Left ventricle myocardium inferior (tissue), 1 donor: ENCODE measurements at regions not wholly inside any gene's neighbourhood (a gene's known extent, or its start where the extent isn't known, plus 50 kb on each side); places are given as distances from the start of the nearest gene placed in this dataset.
"Not testable (repeated sequence)": the region's sequence is repeated elsewhere in the genome, so short reads cannot be mapped to it uniquely, and the experiment has no call there.

Experiments used
- DNase-seq: peaks from one replicate; pipeline ENCODE4 v3.0.0-alpha.2; 2020
- H3K27ac ChIP-seq: fragments of 200-600 bp; replicated peaks from 2 replicates; pipeline ENCODE4 v1.8.0; 2021
- H3K27me3 ChIP-seq: fragments of 200-600 bp; 2 replicates; pipeline ENCODE4 v1.8.0; 2021; ENCODE audit warnings: low read depth
- H3K36me3 ChIP-seq: fragments of 200-600 bp; 2 replicates; pipeline ENCODE4 v1.8.0; 2021
- H3K4me1 ChIP-seq: fragments of 200-600 bp; 2 replicates; pipeline ENCODE4 v1.8.0; 2021
- H3K4me3 ChIP-seq: fragments of 200-600 bp; 2 replicates; pipeline ENCODE4 v1.8.0; 2021; ENCODE audit warnings: mild to moderate bottlenecking, moderate library complexity
- H3K9me3 ChIP-seq: fragments of 200-600 bp; replicated peaks from 2 replicates; pipeline ENCODE4 v1.8.0; 2021
- CTCF ChIP-seq: fragments of 200-600 bp; IDR thresholded peaks from 2 replicates; pipeline ENCODE4 v1.8.0; 2021; ENCODE audit warnings: antibody characterized with exemption, mild to moderate bottlenecking, borderline replicate concordance
- intact Hi-C: fragments of 100-400 bp; cut with micrococcal nuclease; formaldehyde crosslinking; loops from one replicate; pipeline ENCODE4 v1.11.0; 2022
- donor health status: DM: no; HTN: yes; CAD: no; lungs with severe emphysema.

DNA sequence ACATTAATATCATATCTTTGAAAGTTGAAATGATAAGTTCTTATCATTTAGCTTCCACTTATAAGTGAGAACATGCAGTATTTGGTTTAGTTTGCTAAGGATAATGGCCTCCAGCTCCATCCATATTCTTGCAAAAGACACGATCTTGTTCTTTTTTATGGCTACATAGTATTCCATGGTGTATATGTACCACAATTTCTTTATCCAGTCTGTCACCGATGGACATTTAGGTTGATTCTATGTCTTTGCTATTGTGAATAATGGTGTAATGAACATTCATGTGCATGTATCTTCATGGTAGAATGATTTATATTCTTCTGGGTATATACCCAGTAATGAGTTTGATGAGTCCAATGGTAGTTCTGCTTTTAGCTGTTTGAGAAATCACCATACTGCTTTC lies 135.0 kb upstream of the PRR16 start:
- TF ChIP-seq CTCF, result no peak
- no peaks in the 10 kb centered on the region for H3K36me3 ChIP-seq
- intact Hi-C loops, result no loop called here
- peaks cover 14% of the 10 kb centered on the region for H3K9me3 ChIP-seq
- no peak overlapping the region for H3K4me3 ChIP-seq
- no peaks in the 10 kb centered on the region for H3K27me3 ChIP-seq
- no peak overlapping the region for H3K27ac ChIP-seq
- no peak for DNase-seq
- no peaks in the 10 kb centered on the region for H3K4me1 ChIP-seq

- no peaks in the 10 kb centered on the region for H3K36me3 ChIP-seq
- no peaks in the 10 kb centered on the region for H3K27me3 ChIP-seq
- intact Hi-C loops, result no loop called here
- TF ChIP-seq CTCF, result no peak
- DNase-seq, result no peak
- H3K9me3 ChIP-seq, result peaks cover 14% of the 10 kb centered on the region
- H3K27ac ChIP-seq, result no peak overlapping the region
- no peaks in the 10 kb centered on the region for H3K4me1 ChIP-seq
- H3K4me3 ChIP-seq, result no peak overlapping the region
Measured at GRCh38 chr5:120330558-120330957, 133.5 kb upstream of the PRR16 start.

DNA sequence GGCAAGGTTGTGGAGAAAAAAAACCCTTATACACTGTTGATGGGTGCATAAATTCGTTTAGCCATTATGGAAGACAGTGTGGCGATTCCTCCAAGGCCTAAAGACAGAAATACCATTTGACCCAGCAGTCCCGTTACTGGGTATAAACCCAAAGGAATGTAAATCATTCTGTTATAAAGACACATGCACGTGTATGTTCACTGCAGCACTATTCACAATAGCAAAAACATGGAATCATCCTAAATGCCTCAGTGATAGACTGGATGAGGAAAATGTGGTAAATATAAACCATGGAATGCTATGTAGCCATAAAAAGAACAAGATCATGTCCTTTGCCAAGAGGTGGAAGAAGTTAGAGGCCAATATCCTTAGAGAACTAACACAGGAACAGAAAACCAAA lies 119.9 kb upstream of the PRR16 start:
- Histone ChIP-seq H3K27me3 (no peaks in the 10 kb centered on the region), H3K4me1 (no peaks in the 10 kb centered on the region), H3K9me3 (no peaks in the 10 kb centered on the region), H3K27ac (no peak overlapping the region), H3K4me3 (no peak overlapping the region), H3K36me3 (no peaks in the 10 kb centered on the region)
- DNase-seq, result no peak
- no peak for TF ChIP-seq CTCF
- intact Hi-C loops, result no loop called here

DNA sequence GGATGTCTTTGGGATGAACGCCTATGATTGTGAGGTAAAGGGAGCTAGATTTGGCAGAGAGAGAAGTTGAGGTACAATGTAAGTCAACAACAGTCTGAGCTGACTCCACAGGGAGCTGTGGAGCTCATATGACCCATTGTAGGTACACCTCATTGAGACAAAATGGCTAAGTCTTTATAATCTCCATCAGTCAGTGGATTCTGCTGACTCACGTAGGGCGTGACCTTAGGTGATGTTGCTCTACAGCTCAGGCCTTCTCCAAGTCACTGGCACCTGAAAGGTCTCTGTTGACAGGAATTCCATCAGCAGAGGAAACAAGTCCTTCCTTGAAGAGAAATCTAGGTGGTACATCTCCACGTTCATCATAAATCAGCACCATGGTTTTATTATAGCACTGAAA lies 118.2 kb upstream of the PRR16 start:
- DNase-seq, result no peak
- intact Hi-C loops, result no loop called here
- H3K4me3 ChIP-seq, result no peak overlapping the region

DNA sequence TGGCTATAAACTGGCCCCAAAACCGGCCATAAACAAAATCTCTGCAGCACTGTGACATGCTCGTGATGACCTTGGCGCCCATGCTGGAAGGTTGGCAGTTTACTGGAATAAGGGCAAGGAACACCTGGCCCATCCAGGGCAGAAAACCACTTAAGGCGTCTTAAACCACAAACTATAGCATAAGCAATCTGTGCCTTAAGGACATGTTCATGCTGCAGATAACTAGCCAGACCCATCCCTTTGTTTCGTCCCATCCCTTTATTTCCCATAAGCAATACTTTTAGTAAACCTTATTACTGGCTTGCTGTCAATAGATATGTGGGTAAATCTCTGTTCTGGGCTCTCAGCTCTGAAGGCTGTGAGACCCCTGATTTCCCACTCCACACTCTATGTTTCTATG lies 113.0 kb upstream of the PRR16 start:
- peaks cover 17% of the 10 kb centered on the region for H3K9me3 ChIP-seq
- H3K4me3 ChIP-seq, H3K36me3 ChIP-seq, H3K27ac ChIP-seq, intact Hi-C loops, DNase-seq, H3K27me3 ChIP-seq, H3K4me1 ChIP-seq: not testable (repeated sequence)

More for the DNA sequence above, 118.2 kb upstream of the PRR16 start:
- Histone ChIP-seq H3K9me3 (peaks cover 9% of the 10 kb centered on the region), H3K27ac (no peak overlapping the region), H3K36me3 (no peaks in the 10 kb centered on the region), H3K27me3 (no peaks in the 10 kb centered on the region), H3K4me1 (no peaks in the 10 kb centered on the region)
- TF ChIP-seq CTCF, result no peak

DNA sequence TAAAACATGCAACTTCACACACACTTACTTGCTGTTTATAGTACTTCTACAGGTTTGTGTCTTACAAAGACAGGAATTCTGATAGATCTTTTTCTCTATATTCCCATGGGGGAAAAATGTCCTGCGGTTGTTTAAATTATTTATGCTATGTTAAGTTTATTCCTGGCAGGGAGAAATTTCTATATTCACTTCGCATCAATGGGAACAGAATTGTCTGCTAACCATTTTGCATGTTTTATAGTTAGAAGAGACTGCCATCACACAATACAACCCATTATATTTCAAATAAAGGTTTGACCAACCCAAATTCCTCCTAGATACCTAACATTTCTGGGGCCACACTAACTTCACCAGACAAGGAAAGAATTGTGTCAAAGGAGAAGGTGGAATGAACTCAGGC lies 110.0 kb upstream of the PRR16 start:
- TF ChIP-seq CTCF, result no peak
- Histone ChIP-seq H3K4me3 (no peak overlapping the region), H3K27ac (no peak overlapping the region), H3K4me1 (no peaks in the 10 kb centered on the region), H3K36me3 (no peaks in the 10 kb centered on the region), H3K9me3 (peaks cover 17% of the 10 kb centered on the region), H3K27me3 (no peaks in the 10 kb centered on the region)
- intact Hi-C loops, result no loop called here
- DNase-seq, result no peak
